OCI-LY7 (cell line): ENCODE measurements at regions not wholly inside any gene's neighbourhood (a gene's known extent, or its start where the extent isn't known, plus 50 kb on each side); places are given as distances from the start of the nearest gene placed in this dataset.
"Not testable (repeated sequence)": the region's sequence is repeated elsewhere in the genome, so short reads cannot be mapped to it uniquely, and the experiment has no call there.

ENCODE experiments used
- EZH2phosphoT487 ChIP-seq: fragments of 200-600 bp; sonication (generic); IDR thresholded peaks from 2 replicates; pipeline ENCODE4 v1.6.1; 2018; ENCODE audit warnings: low read depth, borderline replicate concordance, mild to moderate bottlenecking, mixed run types, antibody characterized with exemption, low read length, moderate library complexity, mixed read lengths
- TF ChIP-seq, protein P1 (sequence below): fragments of 200-600 bp; sonication (generic); conservative IDR thresholded peaks from 2 replicates; pipeline ENCODE4 v1.5.1; 2014; ENCODE audit warnings: mild to moderate bottlenecking, antibody characterized with exemption, low read length, moderate library complexity, mixed read lengths

DNA sequence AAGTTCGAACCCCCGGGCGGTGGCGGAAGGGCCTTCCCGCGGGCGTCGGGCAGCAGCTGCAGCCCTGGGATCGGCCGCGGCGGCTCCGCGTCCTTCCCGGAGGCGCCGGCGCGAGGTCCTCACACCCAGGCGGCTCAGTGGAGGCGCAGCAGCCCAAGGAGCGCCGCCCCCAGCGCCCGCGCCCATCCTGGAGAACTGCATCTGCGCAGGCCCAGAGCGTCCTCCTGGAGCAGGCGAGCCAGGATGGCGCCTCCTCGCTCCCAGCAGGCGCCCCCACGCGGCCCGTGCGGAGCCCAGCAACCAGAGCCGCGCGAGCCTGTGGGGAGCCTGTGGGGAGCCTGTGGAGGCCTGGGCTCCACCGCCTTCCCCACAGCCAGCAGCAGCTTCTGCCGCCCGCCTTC is 872.5 kb downstream of the TMEM121 start:
- TF ChIP-seq, protein P1, sequence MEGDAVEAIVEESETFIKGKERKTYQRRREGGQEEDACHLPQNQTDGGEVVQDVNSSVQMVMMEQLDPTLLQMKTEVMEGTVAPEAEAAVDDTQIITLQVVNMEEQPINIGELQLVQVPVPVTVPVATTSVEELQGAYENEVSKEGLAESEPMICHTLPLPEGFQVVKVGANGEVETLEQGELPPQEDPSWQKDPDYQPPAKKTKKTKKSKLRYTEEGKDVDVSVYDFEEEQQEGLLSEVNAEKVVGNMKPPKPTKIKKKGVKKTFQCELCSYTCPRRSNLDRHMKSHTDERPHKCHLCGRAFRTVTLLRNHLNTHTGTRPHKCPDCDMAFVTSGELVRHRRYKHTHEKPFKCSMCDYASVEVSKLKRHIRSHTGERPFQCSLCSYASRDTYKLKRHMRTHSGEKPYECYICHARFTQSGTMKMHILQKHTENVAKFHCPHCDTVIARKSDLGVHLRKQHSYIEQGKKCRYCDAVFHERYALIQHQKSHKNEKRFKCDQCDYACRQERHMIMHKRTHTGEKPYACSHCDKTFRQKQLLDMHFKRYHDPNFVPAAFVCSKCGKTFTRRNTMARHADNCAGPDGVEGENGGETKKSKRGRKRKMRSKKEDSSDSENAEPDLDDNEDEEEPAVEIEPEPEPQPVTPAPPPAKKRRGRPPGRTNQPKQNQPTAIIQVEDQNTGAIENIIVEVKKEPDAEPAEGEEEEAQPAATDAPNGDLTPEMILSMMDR, result not testable (repeated sequence)
- not testable (repeated sequence) for TF ChIP-seq EZH2phosphoT487
